GM21367 (cell line): ENCODE measurements at regions not wholly inside any gene's neighbourhood (a gene's known extent, or its start where the extent isn't known, plus 50 kb on each side); places are given as distances from the start of the nearest gene placed in this dataset.
A peak's percentile ranks its signal among the peaks of the same experiment; 100 is the strongest.
"Not testable (repeated sequence)": the region's sequence is repeated elsewhere in the genome, so short reads cannot be mapped to it uniquely, and the experiment has no call there.

Source experiments
- ATAC-seq: cut with Tn5 transposase; IDR thresholded peaks from one replicate; pipeline ENCODE4 v1.9.1; 2021; ENCODE audit not compliant: unreplicated experiment

DNA sequence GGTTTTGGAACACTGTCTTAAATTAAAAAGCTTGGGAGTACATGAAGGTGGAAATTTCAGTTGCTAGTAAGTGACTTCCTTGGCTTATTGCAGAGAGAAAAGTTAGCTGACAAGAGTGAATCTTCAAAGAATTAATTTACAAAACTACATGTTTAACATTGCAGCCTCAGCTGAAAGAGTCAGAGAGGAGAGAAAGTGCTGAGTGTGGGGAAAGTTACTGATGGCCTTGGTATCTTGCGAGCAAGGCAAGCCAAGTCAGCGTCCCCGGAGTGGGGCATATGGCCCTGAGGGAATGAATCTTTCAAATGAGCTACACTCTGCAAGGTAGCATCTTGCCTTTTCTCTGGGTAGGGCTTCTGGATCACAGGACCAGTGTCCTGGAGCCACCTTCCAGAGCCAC is 131.3 kb downstream of the LPIN1 start:
- ATAC-seq, result no peak

DNA sequence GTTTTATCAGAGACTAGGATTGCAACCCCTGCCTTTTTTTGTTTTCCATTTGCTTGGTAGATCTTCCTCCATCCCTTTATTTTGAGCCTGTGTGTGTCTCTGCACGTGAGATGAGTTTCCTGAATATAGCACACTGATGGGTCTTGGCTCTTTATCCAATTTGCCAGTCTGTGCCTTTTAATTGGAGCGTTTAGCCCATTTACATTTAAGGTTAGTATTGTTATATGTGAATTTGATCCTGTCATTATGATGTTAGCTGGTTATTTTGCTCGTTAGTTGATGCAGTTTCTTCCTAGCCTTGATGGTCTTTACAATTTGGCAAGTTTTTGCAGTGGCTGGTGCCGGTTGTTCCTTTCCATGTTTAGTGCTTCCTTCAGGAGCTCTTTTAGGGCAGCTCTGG is 138.8 kb downstream of the LPIN1 start:
- ATAC-seq, result not testable (repeated sequence)

DNA sequence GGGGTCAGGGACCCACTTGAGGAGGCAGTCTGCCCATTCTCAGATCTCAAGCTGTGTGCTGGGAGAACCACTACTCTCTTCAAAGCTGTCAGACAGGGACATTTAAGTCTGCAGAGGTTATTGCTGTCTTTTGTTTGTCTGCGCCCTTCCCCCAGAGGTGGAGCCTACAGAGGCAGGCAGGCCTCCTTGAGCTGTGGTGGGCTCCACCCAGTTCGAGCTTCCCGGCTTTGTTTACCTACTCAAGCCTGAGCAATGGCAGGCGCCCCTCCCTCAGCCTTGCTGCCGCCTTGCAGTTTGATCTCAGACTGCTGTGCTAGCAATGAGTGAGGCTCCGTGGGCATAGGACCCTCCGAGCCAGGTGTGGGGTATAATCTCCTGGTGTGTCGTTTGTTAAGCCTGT is 140.5 kb downstream of the LPIN1 start:
- ATAC-seq, result not testable (repeated sequence)

DNA sequence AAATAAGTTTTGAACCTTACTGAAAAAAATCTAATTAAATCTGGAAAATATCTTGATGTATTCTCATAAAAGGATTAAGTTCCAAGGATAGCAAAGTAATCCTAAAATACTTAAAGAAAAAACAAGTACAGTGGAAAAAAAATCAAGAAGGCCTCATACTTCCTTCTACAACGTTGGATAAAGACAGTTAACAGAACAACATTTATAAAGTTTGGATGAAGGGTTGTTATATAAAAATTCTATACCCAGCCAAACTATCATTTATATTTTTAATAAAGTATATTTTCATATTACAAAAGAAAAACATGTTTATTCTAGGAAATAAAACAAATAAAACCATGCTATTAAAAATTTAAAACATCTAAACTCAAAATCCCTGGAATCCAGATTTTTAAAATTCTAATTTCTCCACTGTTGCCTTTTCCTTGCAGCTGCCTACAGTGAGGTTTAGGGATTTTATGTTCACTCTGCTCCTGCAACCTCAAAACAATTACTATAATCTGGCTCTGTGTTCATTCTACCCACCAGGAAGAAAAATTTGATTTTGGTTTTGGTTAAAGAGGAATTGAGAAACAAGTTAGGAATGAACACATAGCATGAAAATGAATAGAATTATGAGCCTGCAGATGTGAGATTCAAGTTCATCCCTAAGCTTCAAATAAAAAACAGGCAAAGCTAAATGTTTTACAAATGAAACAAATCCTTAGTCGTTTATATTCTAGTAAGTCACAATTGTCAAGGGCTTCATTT is 142.8 kb downstream of the LPIN1 start:
- ATAC-seq, result no peak

DNA sequence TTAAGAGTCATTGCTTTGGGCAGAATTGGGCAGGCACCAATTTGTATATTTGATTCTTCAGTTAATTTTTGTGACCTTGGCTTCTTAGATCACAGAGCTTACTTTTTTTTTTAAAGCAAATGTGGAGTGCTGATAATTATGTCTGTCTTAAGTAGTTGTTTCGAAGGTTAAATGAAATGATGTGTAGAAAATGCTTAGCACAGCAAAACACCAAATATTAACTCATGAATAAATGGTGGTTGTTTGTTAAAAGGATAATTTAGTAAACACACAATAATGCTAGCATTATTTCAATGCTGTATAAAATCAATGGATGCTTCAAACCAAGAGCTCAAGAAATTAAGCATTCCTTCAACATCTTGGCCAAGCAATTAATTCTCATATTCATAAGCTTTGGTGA is 143.4 kb downstream of the LPIN1 start:
- ATAC-seq, result no peak

DNA sequence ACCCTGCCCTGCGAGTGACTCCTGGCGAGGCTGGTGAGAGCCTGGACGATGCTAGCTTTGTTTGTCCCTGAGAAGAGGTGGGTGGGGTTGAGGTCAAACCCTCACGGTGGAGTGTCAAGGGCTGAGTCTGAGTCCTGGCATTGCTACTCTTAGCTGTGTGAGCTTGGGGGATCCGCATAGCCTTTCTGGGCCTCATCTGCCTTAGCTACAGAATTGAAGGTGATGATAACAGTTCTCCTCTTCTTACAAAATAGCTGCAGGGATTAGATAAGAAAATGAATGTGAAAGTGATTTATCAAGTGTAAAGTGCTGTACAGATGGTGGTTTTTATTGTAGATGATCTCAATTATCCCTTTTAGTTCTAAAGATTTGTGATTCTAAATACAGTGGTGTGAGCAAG is 144.6 kb downstream of the LPIN1 start:
- no peak for ATAC-seq

DNA sequence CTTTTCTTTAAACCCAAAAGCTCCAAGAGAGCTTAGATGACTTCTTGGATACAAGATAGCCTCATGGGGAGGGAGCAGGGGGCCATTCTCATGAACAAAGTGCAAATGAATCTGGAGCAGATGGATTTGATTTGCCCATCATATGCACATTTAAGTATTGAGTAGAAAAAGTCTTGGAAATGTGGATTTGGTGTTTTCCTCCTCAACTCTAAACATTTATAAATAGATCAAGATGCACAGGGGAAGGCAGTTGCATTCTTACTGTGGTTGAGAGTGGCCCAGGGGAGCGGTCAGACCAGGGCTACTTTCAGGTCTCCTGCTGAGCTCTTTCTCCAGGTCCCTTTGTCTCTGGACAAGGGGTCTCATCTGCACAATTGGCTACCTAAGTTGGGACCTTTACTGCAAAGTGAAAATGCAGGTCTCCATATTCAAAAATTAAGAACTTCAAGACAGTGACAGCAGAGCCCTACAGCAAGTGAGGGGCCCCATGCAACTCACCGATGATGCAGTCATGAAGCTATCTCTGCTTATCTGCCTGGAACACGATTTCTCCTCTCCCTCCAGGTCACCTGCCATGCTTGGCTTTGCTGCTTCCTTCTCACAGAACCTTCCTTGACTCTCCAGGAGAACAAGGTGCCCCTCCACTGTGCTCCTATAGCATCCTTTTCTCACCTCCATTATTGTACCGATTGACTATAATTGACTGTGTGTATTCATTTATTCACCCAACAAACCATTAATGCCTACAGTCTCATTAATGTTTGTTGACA is 145.4 kb downstream of the LPIN1 start:
- no peak for ATAC-seq

DNA sequence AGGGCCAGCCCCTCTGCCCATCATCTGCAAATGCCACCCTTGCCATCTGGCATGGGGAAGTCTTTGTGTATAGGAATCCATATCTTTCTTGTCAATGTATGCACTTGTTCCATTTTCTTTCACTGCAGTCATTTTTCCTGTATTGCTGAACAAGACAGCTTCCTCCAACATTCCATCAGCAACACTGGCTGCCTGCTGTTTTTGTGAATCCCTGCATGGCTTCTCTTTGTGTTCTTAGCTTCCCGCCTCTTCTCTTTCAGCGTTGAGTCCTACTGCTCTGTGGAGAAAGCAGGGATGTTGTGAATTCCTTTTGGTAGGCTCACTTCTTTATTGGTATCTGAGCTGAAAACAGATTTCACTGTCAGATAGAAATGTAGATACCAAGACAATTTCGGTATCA is 150.0 kb downstream of the LPIN1 start:
- ATAC-seq, result no peak

DNA sequence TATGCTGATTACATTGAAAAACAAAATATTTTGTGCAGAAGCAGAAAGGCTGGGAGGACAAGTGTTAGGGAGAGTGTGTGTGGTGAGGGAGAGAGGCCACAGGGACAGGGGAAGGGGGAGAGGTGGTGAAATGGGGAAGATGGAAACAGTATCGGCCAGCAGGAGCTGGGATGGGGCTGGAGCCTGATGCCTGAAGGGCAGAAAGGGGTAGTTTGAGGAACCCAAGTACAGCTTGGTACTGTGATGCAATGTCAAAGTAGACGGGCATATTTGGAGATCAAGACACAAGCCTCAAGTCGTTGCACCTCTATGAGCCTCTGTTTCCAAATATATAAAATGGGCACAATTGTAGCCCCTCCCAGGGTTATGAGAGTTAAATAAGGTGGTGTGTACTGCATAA is 152.1 kb downstream of the LPIN1 start:
- ATAC-seq, result no peak

DNA sequence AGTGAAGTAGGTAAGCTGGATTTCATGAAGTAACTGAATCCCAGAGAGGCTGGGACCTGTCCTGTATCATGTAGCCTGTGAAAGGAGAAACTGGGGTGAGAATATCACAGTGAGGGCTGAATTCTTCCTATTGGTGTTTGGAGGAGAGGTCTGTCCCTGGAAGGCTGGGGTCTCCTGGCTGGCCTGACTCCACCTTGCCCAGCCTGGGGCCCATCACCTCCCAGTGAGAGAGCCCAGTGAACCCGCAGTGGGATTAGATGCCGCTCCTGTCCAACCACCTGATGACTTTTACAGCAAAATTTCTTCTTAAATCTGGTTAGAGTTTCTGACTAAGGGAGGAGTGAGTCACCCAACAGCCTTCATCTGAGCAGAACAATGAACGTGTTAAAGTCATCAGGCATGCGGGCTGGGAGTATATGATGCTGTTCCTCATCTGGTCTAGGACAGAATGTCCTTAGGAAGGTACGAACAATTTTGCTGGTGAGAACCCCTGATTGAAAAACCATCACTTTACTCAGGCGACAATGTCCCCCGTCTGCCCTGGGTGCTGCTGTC is 152.9 kb downstream of the LPIN1 start:
- no peak for ATAC-seq

DNA sequence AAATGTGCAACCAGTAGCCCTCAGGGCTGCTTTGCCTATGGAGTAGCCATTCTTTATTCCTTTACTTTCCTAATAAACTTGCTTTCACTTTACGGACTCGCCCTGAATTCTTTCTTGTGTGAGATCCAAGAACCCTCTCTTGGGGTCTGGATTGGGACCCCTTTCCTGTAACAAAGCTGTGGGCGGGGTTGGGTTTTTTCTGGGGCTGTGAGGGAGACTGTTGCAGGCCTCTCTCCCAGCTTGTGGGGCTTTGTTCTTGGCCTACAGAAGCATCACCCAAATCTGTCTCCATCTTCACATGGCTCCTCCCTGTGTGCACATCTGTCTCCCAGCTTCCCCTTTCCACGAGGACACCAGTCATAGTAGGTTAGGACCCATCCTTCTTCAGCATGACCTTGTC is 154.5 kb downstream of the LPIN1 start:
- ATAC-seq, result not testable (repeated sequence)

DNA sequence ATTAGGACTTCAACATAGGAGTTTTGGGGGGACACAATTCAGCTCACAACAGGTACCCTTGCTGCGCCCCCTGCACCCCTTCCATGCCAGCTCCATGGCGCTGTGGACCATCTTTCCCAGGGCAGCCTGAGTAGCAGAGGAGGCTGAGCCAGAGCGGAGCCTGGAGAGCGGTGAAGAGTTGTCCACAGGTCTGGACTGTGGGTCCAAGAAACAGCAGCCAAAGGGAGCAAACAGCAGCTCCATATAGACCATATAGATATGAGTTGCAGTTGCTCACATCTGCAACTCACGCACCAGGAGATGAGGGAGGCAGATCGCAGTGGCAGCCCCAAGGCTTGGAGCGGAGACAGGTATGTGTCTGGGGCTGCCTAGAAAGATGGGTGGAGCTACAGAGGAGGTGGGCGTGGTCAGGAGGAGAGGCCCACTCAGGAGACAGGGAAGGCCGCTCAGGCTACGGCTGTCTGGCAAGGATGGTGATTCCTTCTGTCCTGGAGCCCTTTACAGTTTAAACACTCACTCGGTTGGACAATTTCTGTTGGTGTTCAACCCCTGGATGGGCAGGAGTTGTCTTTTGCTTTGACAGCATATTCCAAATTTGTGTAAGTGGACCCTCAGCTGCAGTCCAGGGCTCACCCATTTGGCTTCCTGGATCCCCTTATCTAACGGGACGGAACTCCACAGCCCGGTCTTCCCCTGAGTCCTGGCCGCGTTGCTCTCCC is 155.1 kb downstream of the LPIN1 start:
- ATAC-seq, result no peak

DNA sequence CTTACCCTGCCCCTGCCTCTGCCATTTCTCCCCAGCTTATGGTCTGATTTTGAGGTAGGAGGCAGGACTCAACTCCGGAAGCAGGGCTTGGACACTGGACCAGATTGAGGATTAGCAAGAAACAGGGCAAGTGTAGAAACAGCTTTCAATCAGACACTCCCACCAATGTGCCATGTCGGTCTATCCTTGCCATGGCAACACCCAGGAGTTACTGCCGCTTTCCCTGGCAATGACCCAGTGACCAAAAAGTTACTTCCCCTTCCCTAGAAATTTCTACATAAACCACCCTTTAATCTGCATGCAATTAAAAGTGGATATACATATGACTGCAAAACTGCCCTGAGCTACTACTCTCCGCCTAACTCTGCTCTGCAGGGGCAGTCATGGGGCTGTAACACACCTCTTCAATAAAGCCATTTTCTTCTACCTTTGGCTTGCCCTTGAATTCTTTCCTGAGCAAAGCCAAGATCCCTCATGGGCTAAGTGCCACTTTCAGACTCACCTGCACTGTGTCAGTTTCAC is 156.7 kb downstream of the LPIN1 start:
- ATAC-seq, result no peak

DNA sequence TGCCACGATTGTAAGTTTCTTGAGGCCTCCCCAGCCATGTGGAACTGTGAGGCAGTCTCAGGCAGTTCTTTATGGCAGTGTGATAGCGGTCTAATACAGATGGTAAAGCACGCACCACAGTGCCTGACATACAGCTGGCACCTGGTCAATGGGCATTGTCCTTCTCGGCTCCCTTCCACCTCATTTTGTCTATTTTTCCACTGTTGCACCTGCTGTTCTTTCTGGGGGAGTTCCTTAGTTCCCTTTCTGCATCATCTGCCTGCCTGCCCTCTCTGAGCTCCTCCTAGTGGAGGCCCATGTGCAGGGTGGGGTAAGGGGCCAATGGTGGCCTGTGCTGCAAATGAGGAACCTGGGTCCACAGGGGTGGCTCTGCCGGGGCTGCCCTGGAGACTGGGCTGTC is 157.6 kb downstream of the LPIN1 start:
- ATAC-seq, result peak; percentile 59

DNA sequence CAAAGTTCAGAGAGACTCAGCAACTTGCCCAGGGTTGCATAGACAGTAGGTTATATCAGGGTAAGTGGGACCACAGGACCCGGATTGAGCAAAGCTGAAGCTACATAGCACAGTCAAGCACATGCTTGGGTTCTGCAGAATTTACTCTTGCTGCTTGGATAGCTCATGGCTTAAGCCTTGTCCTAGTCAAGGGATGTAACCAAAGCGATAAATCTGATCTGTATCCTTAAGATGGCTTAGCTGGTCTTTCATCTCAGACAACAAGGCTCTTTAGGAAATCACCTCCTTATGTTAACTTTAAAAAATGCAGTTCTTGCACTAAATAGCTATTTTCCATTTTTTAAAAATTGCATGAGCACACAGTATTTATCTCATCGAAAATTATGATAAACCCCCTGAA is 158.5 kb downstream of the LPIN1 start:
- no peak for ATAC-seq

DNA sequence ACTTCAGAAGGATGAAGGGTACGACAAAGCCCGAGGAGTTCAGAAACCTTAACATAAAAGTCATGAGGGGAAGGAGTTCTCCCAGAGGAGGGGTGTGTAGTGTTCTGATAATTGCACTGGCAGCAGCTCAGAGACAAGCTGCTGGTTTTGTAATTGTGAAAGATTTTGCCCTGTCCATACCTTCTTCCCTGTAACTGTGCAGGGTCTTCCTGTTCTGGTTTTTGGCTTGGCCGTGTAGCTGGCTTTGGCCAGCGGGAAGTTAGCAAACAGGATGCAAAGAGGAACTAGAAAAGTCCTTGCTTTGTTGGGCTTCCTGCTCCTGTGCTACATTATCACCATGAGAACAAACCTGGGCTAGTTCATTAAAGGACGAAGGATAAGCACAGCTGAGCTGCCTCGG is 160.8 kb downstream of the LPIN1 start:
- ATAC-seq, result no peak

DNA sequence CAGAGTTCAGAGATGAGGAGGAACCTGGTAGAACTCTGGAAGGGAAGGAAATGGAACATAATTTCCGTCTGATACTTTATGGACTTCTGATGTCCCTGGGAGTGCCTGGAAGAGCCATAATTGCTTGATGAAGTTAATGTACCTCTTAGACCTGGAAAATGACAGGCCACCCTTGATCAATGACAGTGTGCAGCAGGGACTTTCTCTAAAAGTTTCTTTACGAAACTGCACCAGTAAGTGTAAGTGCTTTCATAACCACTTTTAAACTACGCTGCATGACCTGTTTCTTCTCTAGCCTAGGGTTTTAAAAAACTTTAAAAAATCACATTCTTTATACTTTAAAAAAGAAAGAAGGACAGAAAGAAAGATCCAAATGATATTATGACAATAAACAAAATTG is 164.5 kb downstream of the LPIN1 start:
- no peak for ATAC-seq

DNA sequence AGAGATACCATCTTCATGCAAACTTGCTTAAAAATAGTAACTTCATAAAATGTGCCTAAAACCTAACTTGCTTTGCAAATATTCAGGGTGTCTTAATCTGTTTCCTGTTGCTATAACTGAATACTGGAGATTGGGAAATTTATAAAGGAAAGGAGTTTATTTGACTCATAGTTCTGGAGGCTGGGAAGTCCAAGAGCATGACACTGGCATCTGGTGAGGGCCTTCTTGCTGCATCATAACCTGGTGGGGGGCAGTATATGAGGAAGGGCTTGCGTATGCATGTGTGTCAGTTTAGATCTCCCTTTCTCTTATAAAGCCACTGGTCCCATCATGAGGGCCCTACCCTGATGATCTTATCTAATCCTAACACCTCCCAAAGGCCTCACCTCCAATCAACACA is 166.5 kb downstream of the LPIN1 start:
- ATAC-seq, result no peak

DNA sequence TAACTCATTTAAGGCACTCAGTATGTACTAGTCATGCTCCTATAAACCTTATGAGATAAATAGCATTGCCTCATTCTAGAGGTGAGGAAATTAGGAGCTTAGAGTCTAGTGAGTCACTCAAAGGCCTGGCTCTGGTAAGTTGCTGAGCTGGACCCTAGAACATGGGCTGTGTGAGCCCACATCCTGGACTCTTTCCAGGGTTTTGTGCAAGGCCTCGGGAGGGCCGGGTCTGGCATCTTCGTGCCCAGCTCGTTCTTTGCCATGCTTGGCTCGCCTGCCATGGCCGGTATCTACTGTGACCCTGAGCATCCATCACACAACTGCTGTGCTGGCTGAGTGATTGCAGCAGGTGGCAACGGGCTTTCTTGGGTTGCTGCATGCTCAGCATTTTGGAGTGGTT is 168.0 kb downstream of the LPIN1 start:
- no peak for ATAC-seq

DNA sequence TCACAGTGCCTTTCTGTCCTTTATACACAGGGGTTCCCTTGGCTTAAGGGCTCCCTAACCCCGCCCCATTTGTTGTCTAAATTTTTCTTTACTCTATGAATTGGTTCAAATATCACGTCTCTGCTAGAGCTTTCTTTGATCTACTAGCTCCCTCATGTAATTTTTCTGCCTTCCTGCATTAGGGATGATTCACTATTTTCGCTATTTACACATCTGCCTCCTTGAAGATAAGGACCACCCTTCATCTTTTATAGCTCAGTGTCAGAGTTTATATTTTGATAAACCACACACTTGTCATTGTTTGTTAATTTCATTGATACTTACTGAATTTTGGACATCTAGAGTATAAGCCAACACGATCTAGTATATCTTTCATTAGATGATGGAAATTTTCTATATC is 169.2 kb downstream of the LPIN1 start:
- ATAC-seq, result no peak

DNA sequence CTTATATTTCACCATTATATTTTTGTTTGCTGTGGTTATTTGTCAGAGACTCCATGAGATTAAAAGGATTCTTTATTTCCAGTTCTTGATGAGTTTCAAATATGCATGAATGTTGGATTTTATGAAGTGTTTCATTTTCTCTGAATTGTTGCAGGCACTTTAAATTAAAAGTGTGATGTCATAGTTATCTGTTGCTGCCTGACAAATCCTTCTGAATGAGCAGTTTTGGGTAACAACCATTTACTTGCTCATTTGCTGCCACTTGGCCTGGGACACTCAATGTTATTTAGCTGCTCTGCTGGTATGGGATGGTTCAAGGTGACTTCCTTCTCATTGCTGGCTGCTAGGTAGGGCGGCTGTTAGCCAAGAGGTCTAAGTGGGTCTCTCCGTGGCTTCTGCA is 173.5 kb downstream of the LPIN1 start:
- no peak for ATAC-seq
